ENCODE measurements at regions not wholly inside any gene's neighbourhood (a gene's known extent, or its start where the extent isn't known, plus 50 kb on each side); places are given as distances from the start of the nearest gene placed in this dataset.

- DNase-seq, result no peak
These were observed 1133.4 kb downstream of the XPNPEP1 start for GRCh38 chr10:108789919-108790318.

GRCh38 chr10:108789336-108789735 lies 1134.0 kb downstream of the XPNPEP1 start:
- DNase-seq, result no peak

- DNase-seq, result no peak
These were observed 1134.4 kb downstream of the XPNPEP1 start for GRCh38 chr10:108788891-108789290.

- DNase-seq, result no peak
These were observed 1135.4 kb downstream of the XPNPEP1 start for GRCh38 chr10:108787932-108788331.

- no peak for DNase-seq
These were observed 1138.3 kb downstream of the XPNPEP1 start for GRCh38 chr10:108785011-108785410.

GRCh38 chr10:108784534-108784933 lies 1138.8 kb downstream of the XPNPEP1 start:
- DNase-seq, result no peak

- DNase-seq, result no peak
These were observed 1139.4 kb downstream of the XPNPEP1 start for GRCh38 chr10:108783897-108784296.

GRCh38 chr10:108782411-108782810 lies 1140.9 kb downstream of the XPNPEP1 start:
- no peak for DNase-seq

GRCh38 chr10:108779501-108779900 lies 1143.8 kb downstream of the XPNPEP1 start:
- DNase-seq, result no peak

GRCh38 chr10:108775911-108776475 lies 1147.3 kb downstream of the XPNPEP1 start:
- DNase-seq, result no peak

- DNase-seq, result no peak
These were observed 1152.2 kb downstream of the XPNPEP1 start for GRCh38 chr10:108771106-108771505.

- DNase-seq, result no peak
These were observed 1157.5 kb downstream of the XPNPEP1 start for GRCh38 chr10:108765794-108766193.

GRCh38 chr10:108757946-108758345 lies 1165.4 kb downstream of the XPNPEP1 start:
- no peak for DNase-seq

- DNase-seq, result no peak
These were observed 1167.7 kb downstream of the XPNPEP1 start for GRCh38 chr10:108755646-108756045.

GRCh38 chr10:108753326-108753725 lies 1170.0 kb downstream of the XPNPEP1 start:
- DNase-seq, result no peak

GRCh38 chr10:108749042-108749441 lies 1174.3 kb downstream of the XPNPEP1 start:
- no peak for DNase-seq

GRCh38 chr10:108736111-108736510 lies 1187.2 kb downstream of the XPNPEP1 start:
- DNase-seq, result no peak

- no peak for DNase-seq
These were observed 1187.9 kb downstream of the XPNPEP1 start for GRCh38 chr10:108735380-108735779.

- no peak for DNase-seq
These were observed 1201.4 kb downstream of the XPNPEP1 start for GRCh38 chr10:108721874-108722273.

GRCh38 chr10:108716352-108716751 lies 1207.0 kb downstream of the XPNPEP1 start:
- DNase-seq, result no peak

GRCh38 chr10:108709927-108710722 lies 1213.2 kb downstream of the XPNPEP1 start:
- no peak for DNase-seq

- DNase-seq, result no peak
These were observed 1214.9 kb downstream of the XPNPEP1 start for GRCh38 chr10:108708363-108708762.

GRCh38 chr10:108696792-108697477 lies 1226.4 kb downstream of the XPNPEP1 start:
- no peak for DNase-seq

Data from hypothalamus (tissue), 51 donors.